ENCODE measurements at regions not wholly inside any gene's neighbourhood (a gene's known extent, or its start where the extent isn't known, plus 50 kb on each side); places are given as distances from the start of the nearest gene placed in this dataset.

GRCh38 chr2:173523497-173523896 lies 168.8 kb downstream of the CDCA7 start:
- in situ Hi-C loops (cut with HindIII; ENCODE audit: extremely low pct_ligation_motif_present, low pct_unique_long_range_greater_than_20kb) (no loop called here), intact Hi-C loops (cut with micrococcal nuclease; ENCODE audit: unreplicated experiment) (no loop called here)
- no peak overlapping the region for H2AFZ ChIP-seq (ENCODE audit: low read length)
- no TSS peak for BruUV-seq (replicated peaks)
- H3K4me2 ChIP-seq (ENCODE audit: low read depth, low read length) = no peak overlapping the region
- H3K9me3 ChIP-seq (ENCODE audit: low read length) = no peaks in the 10 kb centered on the region
- FAIRE-seq = no peak
- no peak overlapping the region for H3K4me3 ChIP-seq (replicated peaks in 1 of 3; ENCODE audit: insufficient read depth in 1 of 3, low read depth in 2 of 3, low read length in 3 of 3)
- ChIA-PET CTCF (ENCODE audit: low intra/inter-chr PET ratio, low total read pairs) (no interaction called here), POLR2A (no interaction called here)
- H3K27me3 ChIP-seq (ENCODE audit: control insufficient read depth in 1 of 2, insufficient read depth in 2 of 2, low read length in 2 of 2) = 0 out of 5 replicates have a peak, but pooled peaks cover 0 to 7% of the 10 kb centered on the region in 2 experiments
- H3K9ac ChIP-seq (ENCODE audit: insufficient read depth, low read depth, low read length) = no peak overlapping the region
- no peak for DNase-seq (ENCODE audit: low spot score)
- H3K4me1 ChIP-seq (ENCODE audit: insufficient read depth, low read length) = no peaks in the 10 kb centered on the region
- no peaks in the 10 kb centered on the region for H3K79me2 ChIP-seq (ENCODE audit: insufficient read depth, low read length)
- ATAC-seq = no peak
- H3K36me3 ChIP-seq (replicated peaks in 1 of 2; ENCODE audit: control insufficient read depth in 1 of 2, insufficient read depth in 2 of 2, low read length in 2 of 2) = no peaks in the 10 kb centered on the region
- WGBS (ENCODE audit: low lambda C conversion rate) = 2% methylated on average over 4 of the region's 4 CpGs
- TF ChIP-seq ZNF570 (CRISPR knock-in tag; IDR thresholded peaks at IDR 0.05; ENCODE audit: borderline replicate concordance) = no peak
- peak; percentile 65 for TF ChIP-seq MAFF (IDR thresholded peaks at IDR 0.05; ENCODE audit: low read depth, low read length)
- peak; percentile 67 to 76 for TF ChIP-seq MAFK (conservative IDR thresholded peaks at IDR 0.05 in 1 of 2, IDR thresholded peaks at IDR 0.05 in 1 of 2; ENCODE audit: low read length in 2 of 2)
- H4K20me1 ChIP-seq (ENCODE audit: insufficient read depth, low read length) = no peaks in the 10 kb centered on the region
- H3K27ac ChIP-seq (ENCODE audit: extremely low read length, insufficient read depth, low read length) = no peak overlapping the region

GRCh38 chr2:173524256-173524955 lies 169.7 kb downstream of the CDCA7 start:
- Histone ChIP-seq H3K9ac (ENCODE audit: insufficient read depth, low read depth, low read length) (no peak overlapping the region), H3K27ac (ENCODE audit: extremely low read length, insufficient read depth, low read length) (no peak overlapping the region), H4K20me1 (ENCODE audit: insufficient read depth, low read length) (no peaks in the 10 kb centered on the region), H3K27me3 (ENCODE audit: control insufficient read depth in 1 of 2, insufficient read depth in 2 of 2, low read length in 2 of 2) (0 out of 5 replicates have a peak, but pooled peaks cover 0 to 7% of the 10 kb centered on the region in 2 experiments), H3K4me1 (ENCODE audit: insufficient read depth, low read length) (no peaks in the 10 kb centered on the region), H2AFZ (ENCODE audit: low read length) (no peak overlapping the region), H3K4me3 (replicated peaks in 1 of 3; ENCODE audit: insufficient read depth in 1 of 3, low read depth in 2 of 3, low read length in 3 of 3) (no peak overlapping the region), H3K4me2 (ENCODE audit: low read depth, low read length) (no peak overlapping the region), H3K79me2 (ENCODE audit: insufficient read depth, low read length) (no peaks in the 10 kb centered on the region), H3K9me3 (ENCODE audit: low read length) (no peaks in the 10 kb centered on the region), H3K36me3 (replicated peaks in 1 of 2; ENCODE audit: control insufficient read depth in 1 of 2, insufficient read depth in 2 of 2, low read length in 2 of 2) (no peaks in the 10 kb centered on the region)
- FAIRE-seq (no peak), DNase-seq (ENCODE audit: low spot score) (no peak), ATAC-seq (no peak)
- in situ Hi-C loops (cut with HindIII; ENCODE audit: extremely low pct_ligation_motif_present, low pct_unique_long_range_greater_than_20kb) (no loop called here), intact Hi-C loops (cut with micrococcal nuclease; ENCODE audit: unreplicated experiment) (no loop called here)
- BruUV-seq (replicated peaks) = no TSS peak
- 28% methylated on average over 7 of the region's 7 CpGs for WGBS (ENCODE audit: low lambda C conversion rate)
- ChIA-PET POLR2A (no interaction called here), CTCF (ENCODE audit: low intra/inter-chr PET ratio, low total read pairs) (no interaction called here)
- TF ChIP-seq ZNF749 (CRISPR knock-in tag; IDR thresholded peaks at IDR 0.05; ENCODE audit: borderline replicate concordance) (no peak), FOXK1 (CRISPR knock-in tag; IDR thresholded peaks at IDR 0.05; ENCODE audit: borderline replicate concordance, low read depth) (no peak), ZBTB8A (CRISPR knock-in tag; IDR thresholded peaks at IDR 0.05; ENCODE audit: borderline replicate concordance, low read depth) (no peak), TRIM24 (CRISPR knock-in tag; IDR thresholded peaks at IDR 0.05) (no peak), PHF21A (CRISPR knock-in tag; IDR thresholded peaks at IDR 0.05) (no peak), DNMT3B (CRISPR knock-in tag; conservative IDR thresholded peaks at IDR 0.05) (no peak), ZNF546 (CRISPR knock-in tag; conservative IDR thresholded peaks at IDR 0.05) (no peak), HIVEP1 (CRISPR knock-in tag; IDR thresholded peaks at IDR 0.05) (no peak)

All from HepG2 (cell line).